Adipocyte (in vitro differentiated cells): ENCODE measurements at regions not wholly inside any gene's neighbourhood (a gene's known extent, or its start where the extent isn't known, plus 50 kb on each side); places are given as distances from the start of the nearest gene placed in this dataset.

Experiments used
- DNase-seq: peaks from one replicate; pipeline ENCODE4 v3.0.0-alpha.2; 2015; ENCODE audit warnings: low read depth
- H3K27me3 ChIP-seq: replicated peaks from 2 replicates; pipeline ENCODE4 v1.7.0; 2013; ENCODE audit warnings: mild to moderate bottlenecking, low read length, moderate library complexity; ENCODE audit not compliant: control insufficient read depth, insufficient read depth
- H3K36me3 ChIP-seq: 2 replicates; pipeline ENCODE4 v1.7.0; 2013; ENCODE audit warnings: low read length, mild to moderate bottlenecking, moderate library complexity; ENCODE audit not compliant: control insufficient read depth, insufficient read depth, severe bottlenecking
- H3K4me1 ChIP-seq: 2 replicates; pipeline ENCODE4 v1.7.0; 2013; ENCODE audit warnings: mild to moderate bottlenecking, low read length, moderate library complexity; ENCODE audit not compliant: control insufficient read depth, insufficient read depth
- H3K4me3 ChIP-seq: 2 replicates; pipeline ENCODE4 v1.7.0; 2013; ENCODE audit warnings: mild to moderate bottlenecking, low read length, moderate library complexity
- H3K9ac ChIP-seq: 2 replicates; pipeline ENCODE4 v1.7.0; 2013; ENCODE audit warnings: mild to moderate bottlenecking, low read length, moderate library complexity
- H3K9me3 ChIP-seq: 2 replicates; pipeline ENCODE4 v1.7.0; 2013; ENCODE audit warnings: mild to moderate bottlenecking, low read length, moderate library complexity; ENCODE audit not compliant: control insufficient read depth

DNA sequence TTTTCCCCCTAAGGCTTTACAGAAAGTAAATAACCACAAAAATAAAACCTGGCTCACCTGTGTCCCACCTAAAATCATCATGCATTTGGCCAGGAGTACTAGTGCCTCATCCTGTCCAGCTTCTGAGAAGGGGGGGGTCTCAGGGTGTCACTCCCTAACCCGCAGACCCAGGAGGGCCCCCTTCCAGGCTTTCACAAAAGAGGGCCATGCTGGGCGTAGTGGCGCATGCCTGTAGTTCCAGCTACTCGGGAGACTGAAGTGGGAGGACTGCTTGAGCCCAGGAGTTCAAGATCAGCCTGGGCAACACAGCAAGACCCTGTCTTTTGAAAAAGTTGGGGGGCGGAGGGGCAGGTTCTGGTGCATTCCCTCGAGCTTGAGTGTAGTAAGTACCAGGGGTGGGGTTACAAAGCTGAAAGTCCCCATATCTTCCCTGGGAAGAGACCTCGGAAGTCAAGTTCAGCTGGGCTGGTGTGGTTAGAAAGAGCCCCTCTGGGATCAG lies 259.3 kb downstream of the PARN start:
- Histone ChIP-seq H3K9me3 (no peaks in the 10 kb centered on the region), H3K4me1 (peaks cover 25% of the 10 kb centered on the region), H3K36me3 (no peaks in the 10 kb centered on the region), H3K9ac (peak overlapping the region; percentile 45), H3K4me3 (no peak overlapping the region), H3K27me3 (no peaks in the 10 kb centered on the region)
- DNase-seq, result no peak

GRCh38 chr16:14369734-14370598 lies 260.1 kb downstream of the PARN start:
- H3K9me3 ChIP-seq, result no peaks in the 10 kb centered on the region
- DNase-seq, result no peak
- H3K27me3 ChIP-seq, result no peaks in the 10 kb centered on the region
- no peak overlapping the region for H3K4me3 ChIP-seq
- peak overlapping the region; percentile 45 for H3K9ac ChIP-seq
- H3K4me1 ChIP-seq, result peaks cover 18% of the 10 kb centered on the region
- no peaks in the 10 kb centered on the region for H3K36me3 ChIP-seq

DNA sequence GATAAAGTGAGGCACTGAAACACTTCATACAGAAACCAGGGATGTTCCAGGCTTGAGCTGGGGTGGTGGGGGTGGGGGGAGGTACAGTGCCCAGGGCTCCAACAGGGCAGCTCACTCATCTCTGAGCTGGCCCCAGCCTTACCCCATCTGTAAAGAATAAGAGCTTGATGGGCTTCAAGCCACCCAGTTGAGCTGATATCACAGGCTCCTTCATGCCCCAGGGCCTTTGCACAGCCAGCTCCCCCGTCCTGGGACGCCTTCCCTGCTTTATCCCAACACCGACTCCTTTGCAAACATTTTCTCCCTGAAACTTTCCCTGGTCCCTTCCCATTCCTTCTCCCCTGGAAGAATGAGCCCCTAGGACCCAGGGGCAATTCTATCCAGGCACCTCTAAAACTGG lies 261.7 kb downstream of the PARN start:
- Histone ChIP-seq H3K36me3 (no peaks in the 10 kb centered on the region), H3K27me3 (no peaks in the 10 kb centered on the region), H3K4me3 (no peak overlapping the region), H3K9ac (no peak overlapping the region), H3K9me3 (no peaks in the 10 kb centered on the region), H3K4me1 (peaks cover 25% of the 10 kb centered on the region)
- no peak for DNase-seq

DNA sequence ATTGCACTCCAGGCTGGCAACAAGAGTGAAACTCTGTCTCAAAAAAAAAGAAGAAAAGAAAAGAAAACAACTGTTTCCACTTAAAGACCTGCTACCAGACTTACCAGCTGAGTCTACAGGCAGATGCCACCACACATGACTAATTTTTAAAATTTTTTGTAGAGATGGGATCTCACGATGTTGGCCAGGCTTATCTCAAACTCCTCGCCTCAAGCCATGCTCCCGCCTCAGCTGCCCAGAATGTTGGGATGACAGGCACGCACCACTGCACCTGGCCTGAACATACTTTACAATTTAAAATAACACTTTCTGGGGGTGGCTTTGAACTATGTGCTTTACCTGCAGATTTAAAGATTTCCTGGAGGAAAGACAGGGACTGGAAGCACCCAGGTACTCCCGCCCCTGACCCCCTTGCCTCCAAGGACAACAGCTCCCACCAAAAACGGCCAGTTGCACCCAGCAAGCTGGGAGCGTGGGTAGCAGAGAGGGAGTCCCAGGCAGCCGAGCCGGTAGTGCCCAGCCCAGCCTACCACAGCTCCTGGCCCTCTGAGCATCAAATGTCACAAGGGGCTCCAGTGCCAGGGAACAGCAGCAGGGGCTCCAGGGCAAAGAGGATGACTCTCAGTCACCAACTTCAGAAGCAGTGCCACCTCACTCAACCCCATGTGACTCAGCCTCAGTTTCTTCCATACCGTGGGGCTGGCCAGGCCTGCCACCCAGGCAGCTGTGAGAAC lies 262.9 kb downstream of the PARN start:
- Histone ChIP-seq H3K4me1 (peaks cover 32% of the 10 kb centered on the region), H3K36me3 (no peaks in the 10 kb centered on the region), H3K9ac (no peak overlapping the region), H3K9me3 (no peaks in the 10 kb centered on the region), H3K4me3 (no peak overlapping the region), H3K27me3 (no peaks in the 10 kb centered on the region)
- DNase-seq, result peak; percentile 22

GRCh38 chr16:14366447-14366846 lies 263.6 kb downstream of the PARN start:
- H3K27me3 ChIP-seq, result no peaks in the 10 kb centered on the region
- DNase-seq, result no peak
- no peaks in the 10 kb centered on the region for H3K36me3 ChIP-seq
- H3K4me3 ChIP-seq, result no peak overlapping the region
- H3K9me3 ChIP-seq, result no peaks in the 10 kb centered on the region
- peaks cover 32% of the 10 kb centered on the region for H3K4me1 ChIP-seq
- H3K9ac ChIP-seq, result no peak overlapping the region

DNA sequence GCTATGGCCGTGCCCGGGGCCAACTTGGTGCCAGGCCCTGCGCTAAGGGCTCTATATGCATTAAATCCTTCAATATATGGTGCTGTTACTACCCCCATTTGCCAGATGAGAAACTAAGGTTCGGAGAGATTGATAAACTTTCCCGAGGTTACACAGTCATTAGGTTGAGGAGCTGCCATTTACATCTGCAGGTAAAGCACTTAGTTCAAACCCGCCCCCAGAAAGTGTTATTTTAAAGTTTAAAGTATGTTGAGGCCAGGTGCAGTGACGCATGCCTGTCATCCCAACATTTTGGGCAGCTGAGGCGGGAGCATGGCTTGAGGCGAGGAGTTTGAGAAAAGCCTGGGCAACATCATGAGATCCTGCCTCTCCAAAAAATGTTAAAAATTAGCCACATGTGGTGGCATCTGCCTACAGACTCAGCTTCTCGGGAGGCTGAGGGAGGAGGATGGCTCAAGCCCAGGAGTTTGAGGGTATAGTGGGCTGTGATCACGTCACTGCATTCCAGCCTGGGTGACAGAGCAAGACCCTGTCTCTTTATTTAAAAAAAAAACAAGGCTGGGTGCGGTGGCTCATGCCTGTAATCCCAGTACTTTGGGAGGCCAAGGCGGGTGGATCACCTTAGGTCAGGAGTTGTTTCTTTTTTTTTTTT lies 264.7 kb downstream of the PARN start:
- DNase-seq, result no peak
- Histone ChIP-seq H3K27me3 (no peaks in the 10 kb centered on the region), H3K4me3 (no peak overlapping the region), H3K9ac (no peak overlapping the region), H3K4me1 (peaks cover 27% of the 10 kb centered on the region), H3K9me3 (no peaks in the 10 kb centered on the region), H3K36me3 (no peaks in the 10 kb centered on the region)

- peak overlapping the region; percentile 60 for H3K9ac ChIP-seq
- H3K27me3 ChIP-seq, result no peaks in the 10 kb centered on the region
- no peaks in the 10 kb centered on the region for H3K36me3 ChIP-seq
- DNase-seq, result peak; percentile 94
- H3K4me3 ChIP-seq, result peak overlapping the region; percentile 67
- H3K4me1 ChIP-seq, result peaks cover 21% of the 10 kb centered on the region
- H3K9me3 ChIP-seq, result no peaks in the 10 kb centered on the region
Measured at GRCh38 chr16:14364386-14365199, 265.5 kb downstream of the PARN start.

DNA sequence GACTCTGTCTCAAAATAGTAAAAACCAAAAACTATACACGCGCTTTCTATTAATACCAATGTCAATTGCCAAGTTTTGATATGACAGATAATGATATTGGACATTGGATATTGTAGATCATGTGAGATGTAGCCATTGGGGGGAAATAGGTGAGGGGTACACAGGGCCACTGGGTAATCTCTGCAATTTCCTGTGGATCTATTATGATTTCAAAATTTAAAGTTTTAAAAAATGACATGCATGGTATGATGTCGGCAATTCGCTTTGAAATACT lies 266.0 kb downstream of the PARN start:
- peaks cover 21% of the 10 kb centered on the region for H3K4me1 ChIP-seq
- H3K27me3 ChIP-seq, result no peaks in the 10 kb centered on the region
- H3K4me3 ChIP-seq, result peak overlapping the region; percentile 67
- no peak for DNase-seq
- no peaks in the 10 kb centered on the region for H3K9me3 ChIP-seq
- peak overlapping the region; percentile 60 for H3K9ac ChIP-seq
- no peaks in the 10 kb centered on the region for H3K36me3 ChIP-seq

GRCh38 chr16:14362774-14363371 lies 267.2 kb downstream of the PARN start:
- Histone ChIP-seq H3K9ac (peak overlapping the region; percentile 50), H3K36me3 (no peaks in the 10 kb centered on the region), H3K9me3 (no peaks in the 10 kb centered on the region)

GRCh38 chr16:14360326-14361037 lies 269.6 kb downstream of the PARN start:
- H3K27me3 ChIP-seq, result no peaks in the 10 kb centered on the region
- H3K9me3 ChIP-seq, result no peaks in the 10 kb centered on the region
- no peaks in the 10 kb centered on the region for H3K36me3 ChIP-seq
- no peak for DNase-seq
- H3K4me1 ChIP-seq, result peaks cover 21% of the 10 kb centered on the region
- no peak overlapping the region for H3K4me3 ChIP-seq
- H3K9ac ChIP-seq, result no peak overlapping the region

More at GRCh38 chr16:14362774-14363371, 267.2 kb downstream of the PARN start:
- H3K4me1 ChIP-seq, result peaks cover 21% of the 10 kb centered on the region
- peak overlapping the region; percentile 71 for H3K4me3 ChIP-seq
- H3K27me3 ChIP-seq, result no peaks in the 10 kb centered on the region
- DNase-seq, result peak; percentile 57
